Chondrocyte (in vitro differentiated cells): ENCODE measurements at regions not wholly inside any gene's neighbourhood (a gene's known extent, or its start where the extent isn't known, plus 50 kb on each side); places are given as distances from the start of the nearest gene placed in this dataset.

Source experiments
- DNase-seq: peaks from one replicate; pipeline ENCODE4 v3.0.0; 2021; ENCODE audit warnings: mixed read lengths, low spot score
- H3K27ac Mint-ChIP-seq: one replicate; pipeline ENCODE4 v1.8.0; 2021; ENCODE audit warnings: mild to moderate bottlenecking, moderate library complexity, mixed read lengths; ENCODE audit not compliant: unreplicated experiment
- H3K27me3 Mint-ChIP-seq: 2 replicates; pipeline ENCODE4 v1.8.0; 2021; ENCODE audit warnings: low read depth, mixed read lengths
- H3K36me3 Mint-ChIP-seq: 2 replicates; pipeline ENCODE4 v1.8.0; 2021; ENCODE audit warnings: low read depth, mixed read lengths
- H3K4me1 Mint-ChIP-seq: 2 replicates; pipeline ENCODE4 v1.8.0; 2021; ENCODE audit warnings: low read depth, mild to moderate bottlenecking, mixed read lengths
- H3K4me3 Mint-ChIP-seq: one replicate; pipeline ENCODE4 v1.8.0; 2021; ENCODE audit warnings: mild to moderate bottlenecking, moderate library complexity, mixed read lengths; ENCODE audit not compliant: unreplicated experiment
- H3K9me3 Mint-ChIP-seq: 2 replicates; pipeline ENCODE4 v1.8.0; 2021; ENCODE audit warnings: low read depth, mixed read lengths
- TF ChIP-seq, protein P1 (sequence below): fragments of 200-600 bp; sonication (generic); IDR thresholded peaks from 2 replicates; pipeline ENCODE4 v1.5.0; 2021; ENCODE audit warnings: antibody characterized with exemption, mild to moderate bottlenecking, moderate library complexity

DNA sequence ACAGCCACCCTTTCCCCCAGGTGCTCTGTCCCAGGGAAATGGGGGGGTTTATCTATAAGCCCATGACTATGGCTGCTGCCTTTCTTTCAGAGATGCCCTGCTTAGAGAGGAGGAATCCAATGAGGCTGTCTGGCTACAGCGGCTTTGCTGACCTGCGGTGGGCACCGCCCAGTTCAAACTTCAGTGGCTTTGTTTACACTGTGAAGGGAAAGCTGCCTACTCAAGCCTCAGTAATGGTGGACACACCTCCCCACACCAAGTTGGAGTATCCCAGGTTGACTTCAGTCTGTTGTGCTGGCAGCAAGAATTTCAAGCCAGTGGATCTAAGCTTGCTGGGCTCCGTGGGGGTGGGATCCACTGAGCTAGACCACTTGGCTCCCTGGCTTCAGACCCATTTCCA is 869.2 kb downstream of the SLC6A15 start:
- no peaks in the 10 kb centered on the region for H3K36me3 Mint-ChIP-seq
- TF ChIP-seq, protein P1, sequence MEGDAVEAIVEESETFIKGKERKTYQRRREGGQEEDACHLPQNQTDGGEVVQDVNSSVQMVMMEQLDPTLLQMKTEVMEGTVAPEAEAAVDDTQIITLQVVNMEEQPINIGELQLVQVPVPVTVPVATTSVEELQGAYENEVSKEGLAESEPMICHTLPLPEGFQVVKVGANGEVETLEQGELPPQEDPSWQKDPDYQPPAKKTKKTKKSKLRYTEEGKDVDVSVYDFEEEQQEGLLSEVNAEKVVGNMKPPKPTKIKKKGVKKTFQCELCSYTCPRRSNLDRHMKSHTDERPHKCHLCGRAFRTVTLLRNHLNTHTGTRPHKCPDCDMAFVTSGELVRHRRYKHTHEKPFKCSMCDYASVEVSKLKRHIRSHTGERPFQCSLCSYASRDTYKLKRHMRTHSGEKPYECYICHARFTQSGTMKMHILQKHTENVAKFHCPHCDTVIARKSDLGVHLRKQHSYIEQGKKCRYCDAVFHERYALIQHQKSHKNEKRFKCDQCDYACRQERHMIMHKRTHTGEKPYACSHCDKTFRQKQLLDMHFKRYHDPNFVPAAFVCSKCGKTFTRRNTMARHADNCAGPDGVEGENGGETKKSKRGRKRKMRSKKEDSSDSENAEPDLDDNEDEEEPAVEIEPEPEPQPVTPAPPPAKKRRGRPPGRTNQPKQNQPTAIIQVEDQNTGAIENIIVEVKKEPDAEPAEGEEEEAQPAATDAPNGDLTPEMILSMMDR, result no peak
- DNase-seq, result no peak
- H3K9me3 Mint-ChIP-seq, result peaks cover 8% of the 10 kb centered on the region
- H3K27me3 Mint-ChIP-seq, result no peaks in the 10 kb centered on the region
- no peak overlapping the region for H3K4me3 Mint-ChIP-seq
- H3K27ac Mint-ChIP-seq, result no peak overlapping the region
- H3K4me1 Mint-ChIP-seq, result no peaks in the 10 kb centered on the region

DNA sequence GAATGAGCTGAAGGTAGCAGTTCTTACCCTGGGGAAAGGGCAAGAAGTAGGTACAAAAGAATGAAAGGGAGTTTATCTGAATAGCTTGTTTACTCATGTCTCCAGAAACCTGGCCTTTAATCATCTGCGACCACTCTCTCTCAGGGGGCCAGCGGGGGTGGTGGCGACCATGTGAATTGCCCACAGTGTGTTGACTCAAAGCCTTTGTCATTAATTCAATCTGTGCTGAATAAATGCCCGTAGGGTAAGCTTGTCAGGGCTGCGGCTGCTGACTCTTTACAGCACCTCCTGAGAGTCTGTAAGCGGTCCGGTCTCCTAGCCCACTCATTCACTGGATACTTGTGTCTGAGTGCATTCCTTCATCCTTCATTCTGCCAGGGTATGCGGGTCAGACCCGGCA is 874.4 kb downstream of the SLC6A15 start:
- TF ChIP-seq, protein P1, result no peak
- no peak overlapping the region for H3K4me3 Mint-ChIP-seq
- no peaks in the 10 kb centered on the region for H3K27me3 Mint-ChIP-seq
- peaks cover 12% of the 10 kb centered on the region for H3K9me3 Mint-ChIP-seq
- H3K27ac Mint-ChIP-seq, result no peak overlapping the region
- DNase-seq, result no peak
- H3K36me3 Mint-ChIP-seq, result no peaks in the 10 kb centered on the region
- no peaks in the 10 kb centered on the region for H3K4me1 Mint-ChIP-seq

DNA sequence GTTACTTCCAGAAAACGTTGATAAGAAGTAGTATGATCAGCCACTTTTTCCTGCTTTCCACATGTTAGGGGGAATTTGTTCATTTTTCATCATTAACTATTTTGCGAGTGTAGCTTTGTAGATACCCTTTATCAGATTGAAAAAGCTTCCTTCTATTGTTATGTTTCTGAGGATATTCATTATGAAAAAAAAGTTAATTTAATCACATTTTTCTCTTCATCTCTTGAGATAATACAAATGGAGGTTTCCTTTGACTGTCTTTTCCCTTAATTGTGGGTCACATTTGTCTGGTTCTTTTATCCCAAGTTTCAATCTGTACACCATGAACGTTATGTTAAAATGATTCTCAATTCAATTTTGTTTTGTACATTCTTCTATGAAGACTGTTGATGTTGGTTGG is 875.7 kb downstream of the SLC6A15 start:
- no peaks in the 10 kb centered on the region for H3K4me1 Mint-ChIP-seq
- no peaks in the 10 kb centered on the region for H3K36me3 Mint-ChIP-seq
- no peak overlapping the region for H3K27ac Mint-ChIP-seq
- H3K27me3 Mint-ChIP-seq, result no peaks in the 10 kb centered on the region
- H3K9me3 Mint-ChIP-seq, result peaks cover 15% of the 10 kb centered on the region
- TF ChIP-seq, protein P1, result no peak
- H3K4me3 Mint-ChIP-seq, result no peak overlapping the region
- DNase-seq, result no peak

DNA sequence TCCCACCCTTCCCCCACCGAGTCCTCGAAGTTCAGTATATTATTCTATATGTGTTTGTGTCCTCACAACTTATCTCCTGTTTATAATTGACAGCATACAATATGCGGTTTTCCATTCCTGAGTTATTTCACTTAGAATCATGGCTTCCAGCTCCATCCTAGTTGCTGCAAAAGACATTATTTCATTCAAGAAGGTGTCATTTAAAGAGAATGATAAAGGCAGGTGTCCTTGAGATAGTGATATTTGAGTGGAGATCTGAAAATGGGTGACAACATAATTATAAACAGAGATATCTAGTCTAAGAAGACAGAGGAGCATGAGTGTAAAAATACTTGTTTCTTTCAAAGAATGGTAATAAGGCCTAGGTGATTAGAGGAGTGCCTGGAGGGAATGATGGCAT is 876.8 kb downstream of the SLC6A15 start:
- no peak for DNase-seq
- no peak overlapping the region for H3K27ac Mint-ChIP-seq
- TF ChIP-seq, protein P1, result no peak
- H3K36me3 Mint-ChIP-seq, result no peaks in the 10 kb centered on the region
- H3K27me3 Mint-ChIP-seq, result no peaks in the 10 kb centered on the region
- H3K9me3 Mint-ChIP-seq, result peaks cover 15% of the 10 kb centered on the region
- H3K4me3 Mint-ChIP-seq, result no peak overlapping the region
- no peaks in the 10 kb centered on the region for H3K4me1 Mint-ChIP-seq

DNA sequence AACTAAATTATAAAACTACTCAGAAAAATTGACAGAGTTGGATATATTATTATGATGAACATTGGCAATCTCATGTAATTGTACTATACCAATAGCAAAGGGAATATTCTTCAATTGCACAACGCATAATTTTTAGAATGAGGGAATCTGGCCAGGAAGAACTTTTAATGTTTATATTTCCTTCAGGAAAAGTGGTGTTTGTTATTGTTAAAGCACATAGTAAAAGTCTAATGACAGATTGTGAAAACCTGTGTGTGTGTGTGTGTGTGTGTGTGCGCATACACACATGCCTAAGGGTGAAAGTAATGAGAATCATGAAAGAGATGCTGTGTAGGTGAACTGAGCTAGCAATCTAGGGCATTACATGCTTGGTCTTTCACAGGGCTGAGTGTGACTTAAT is 877.7 kb downstream of the SLC6A15 start:
- TF ChIP-seq, protein P1, result no peak
- Mint-ChIP-seq H3K36me3 (no peaks in the 10 kb centered on the region), H3K27me3 (no peaks in the 10 kb centered on the region), H3K9me3 (peaks cover 15% of the 10 kb centered on the region), H3K4me3 (no peak overlapping the region), H3K27ac (no peak overlapping the region), H3K4me1 (no peaks in the 10 kb centered on the region)
- no peak for DNase-seq
